NB4 (cell line): ENCODE measurements at regions not wholly inside any gene's neighbourhood (a gene's known extent, or its start where the extent isn't known, plus 50 kb on each side); places are given as distances from the start of the nearest gene placed in this dataset.

ENCODE experiments used
- CTCF ChIP-seq: IDR thresholded peaks from one replicate; pipeline ENCODE4 v1.5.1; 2012; ENCODE audit warnings: low read depth, low read length
- MYC ChIP-seq: IDR thresholded peaks from 2 replicates; pipeline ENCODE4 v1.6.1; 2011; ENCODE audit warnings: low read depth, low read length

- no peak for TF ChIP-seq CTCF
- TF ChIP-seq MYC, result no peak
These were observed 57.9 kb downstream of the RPLP1 start for GRCh38 chr15:69510556-69510955.
